Panc1 (cell line): ENCODE measurements at regions not wholly inside any gene's neighbourhood (a gene's known extent, or its start where the extent isn't known, plus 50 kb on each side); places are given as distances from the start of the nearest gene placed in this dataset.

Source experiments
- ATAC-seq: fragments of 200-7000 bp; cut with Tn5 transposase; 2 replicates; pipeline ENCODE4 v1.9.1; 2020; ENCODE audit warnings: mild to moderate bottlenecking, moderate library complexity
- BruUV-seq: library from RNA; stranded (reverse); fragments of 400-500 nt; replicated peaks from 2 replicates; lab custom pipeline; 2021; lab: Mats Ljungman, UMichigan
- CTCF ChIA-PET: fragments of 300-600 bp; sonication (Branson Sonifier 250); formaldehyde crosslinking; loops from one replicate; lab custom pipeline; 2022; ENCODE audit warnings: antibody characterized with exemption; lab: Charles Lee
- POLR2A ChIA-PET: fragments of 300-600 bp; sonication (Branson Sonifier 250); formaldehyde crosslinking; loops from one replicate; lab custom pipeline; 2022; ENCODE audit warnings: antibody characterized with exemption; lab: Charles Lee
- DNase-seq: peaks from one replicate; pipeline ENCODE4 v3.0.0-alpha.2; 2010; ENCODE audit warnings: low read depth, low spot score
- H3K27ac ChIP-seq: 2 replicates; pipeline ENCODE4 v1.5.1; 2011; ENCODE audit warnings: mild to moderate bottlenecking, low read length, inconsistent platforms
- H3K27me3 ChIP-seq: fragments of 200-500 bp; sonication (Bioruptor generic); 2 replicates; pipeline ENCODE4 v1.6.0; 2014; ENCODE audit warnings: low read length, inconsistent platforms; ENCODE audit not compliant: control insufficient read depth, insufficient read depth
- H3K36me3 ChIP-seq: fragments of 200-500 bp; sonication (Bioruptor generic); 2 replicates; pipeline ENCODE4 v1.5.1; 2014; ENCODE audit warnings: inconsistent platforms, mild to moderate bottlenecking, low read length, moderate library complexity; ENCODE audit not compliant: control insufficient read depth, insufficient read depth
- H3K4me1 ChIP-seq: 2 replicates; pipeline ENCODE4 v1.5.1; 2011; ENCODE audit warnings: inconsistent platforms, mild to moderate bottlenecking, low read length, moderate library complexity; ENCODE audit not compliant: control insufficient read depth, insufficient read depth
- H3K4me3 ChIP-seq, 2 experiments: 2 replicates each; pipeline ENCODE4 v1.5.1; 2011 to 2012; ENCODE audit warnings: low read depth in 2 of 2, low read length in 2 of 2, mild to moderate bottlenecking in 2 of 2, inconsistent platforms in 1 of 2, moderate library complexity in 1 of 2
- H3K9me3 ChIP-seq: fragments of 200-500 bp; sonication (Bioruptor generic); 2 replicates; pipeline ENCODE4 v1.5.1; 2014; ENCODE audit warnings: low read depth, mild to moderate bottlenecking, inconsistent platforms, low read length, moderate library complexity; ENCODE audit not compliant: control insufficient read depth, insufficient read depth
- CTCF ChIP-seq: fragments of 450-650 bp; IDR thresholded peaks from 2 replicates; pipeline ENCODE4 v1.5.1; 2017; ENCODE audit warnings: mild to moderate bottlenecking
- POLR2AphosphoS5 ChIP-seq: IDR thresholded peaks from 2 replicates; pipeline ENCODE4 v1.6.1; 2012; ENCODE audit warnings: mild to moderate bottlenecking, low read depth, low read length, moderate library complexity
- REST ChIP-seq, 2 experiments: IDR thresholded peaks; 2 replicates each; pipeline ENCODE4 v1.6.1; 2011 to 2012; ENCODE audit warnings: low read depth in 2 of 2, control low read depth in 1 of 2, low read length in 1 of 2, mild to moderate bottlenecking in 1 of 2, moderate library complexity in 1 of 2; ENCODE audit not compliant: insufficient read depth in 1 of 2
- SIN3A ChIP-seq: IDR thresholded peaks from 2 replicates; pipeline ENCODE4 v1.6.1; 2012; ENCODE audit warnings: low read depth, mild to moderate bottlenecking, low read length, moderate library complexity, borderline replicate concordance; ENCODE audit not compliant: insufficient read depth
- TCF7L2 ChIP-seq: IDR thresholded peaks from 2 replicates; pipeline ENCODE4 v1.6.1; 2011; ENCODE audit warnings: mild to moderate bottlenecking, low read depth, low read length, inconsistent platforms
- in situ Hi-C: cut with HindIII; loops from 2 replicates; pipeline ENCODE4 v1.10.0; 2016; ENCODE audit warnings: low sequenced_read_pairs, low pct_unique_long_range_greater_than_20kb
- intact Hi-C: fragments of 100-400 bp; cut with micrococcal nuclease; formaldehyde crosslinking; loops from one replicate; pipeline ENCODE4 v1.10.0; 2022; ENCODE audit not compliant: unreplicated experiment

- ChIA-PET POLR2A (no interaction called here), CTCF (no interaction called here)
- in situ Hi-C loops (no loop called here), intact Hi-C loops (no loop called here)
- BruUV-seq = no TSS peak
- Histone ChIP-seq H3K27ac (no peak overlapping the region), H3K36me3 (no peaks in the 10 kb centered on the region), H3K4me3 (no peak overlapping the region), H3K27me3 (peaks cover 4% of the 10 kb centered on the region), H3K4me1 (no peaks in the 10 kb centered on the region), H3K9me3 (no peaks in the 10 kb centered on the region)
- DNase-seq (no peak), ATAC-seq (no peak)
- no peak for TF ChIP-seq TCF7L2
- TF ChIP-seq POLR2AphosphoS5 = no peak
- TF ChIP-seq CTCF = no peak
- TF ChIP-seq SIN3A = no peak
- TF ChIP-seq REST (IDR thresholded peaks at IDR 0.05; ENCODE audit: insufficient read depth in 1 of 2, low read depth in 2 of 2, low read length in 1 of 2) = no peak
These were observed 217.7 kb downstream of the AACS start for GRCh38 chr12:125282921-125283320.

- ChIA-PET CTCF (no interaction called here), POLR2A (no interaction called here)
- peaks cover 4% of the 10 kb centered on the region for H3K27me3 ChIP-seq
- no peak overlapping the region for H3K27ac ChIP-seq
- no peaks in the 10 kb centered on the region for H3K4me1 ChIP-seq
- ATAC-seq (no peak), DNase-seq (no peak)
- intact Hi-C loops = no loop called here
- H3K36me3 ChIP-seq = no peaks in the 10 kb centered on the region
- TF ChIP-seq CTCF (no peak), SIN3A (no peak), REST (IDR thresholded peaks at IDR 0.05; ENCODE audit: insufficient read depth in 1 of 2, low read depth in 2 of 2, low read length in 1 of 2) (no peak), TCF7L2 (no peak), POLR2AphosphoS5 (no peak)
- H3K4me3 ChIP-seq = no peak overlapping the region
- in situ Hi-C loops = no loop called here
- no TSS peak for BruUV-seq
- no peaks in the 10 kb centered on the region for H3K9me3 ChIP-seq
These were observed 218.3 kb downstream of the AACS start for GRCh38 chr12:125283521-125283920.
